DOHH2 (cell line): ENCODE measurements at regions not wholly inside any gene's neighbourhood (a gene's known extent, or its start where the extent isn't known, plus 50 kb on each side); places are given as distances from the start of the nearest gene placed in this dataset.
A peak's percentile ranks its signal among the peaks of the same experiment; 100 is the strongest.

Experiments used
- H3F3A ChIP-seq: fragments of 200-600 bp; sonication (generic), shearing (Covaris generic); 2 replicates; pipeline ENCODE4 v1.6.0; 2016; ENCODE audit warnings: antibody characterized with exemption, mild to moderate bottlenecking; ENCODE audit not compliant: control insufficient read depth, insufficient read depth
- H3K27ac ChIP-seq: fragments of 200-600 bp; sonication (generic); 2 replicates; pipeline ENCODE4 v1.5.1; 2014; ENCODE audit warnings: low read depth, mild to moderate bottlenecking, low read length, moderate library complexity
- H3K27me3 ChIP-seq: fragments of 200-600 bp; sonication (generic); 2 replicates; pipeline ENCODE4 v1.6.1; 2014; ENCODE audit warnings: mild to moderate bottlenecking, low read length, mixed read lengths; ENCODE audit not compliant: control insufficient read depth
- H3K36me3 ChIP-seq: fragments of 200-600 bp; sonication (generic); 2 replicates; pipeline ENCODE4 v1.6.1; 2014; ENCODE audit warnings: mild to moderate bottlenecking, low read length, moderate library complexity, mixed read lengths; ENCODE audit not compliant: control insufficient read depth
- H3K4me1 ChIP-seq: fragments of 200-600 bp; sonication (generic); 2 replicates; pipeline ENCODE4 v1.6.1; 2014; ENCODE audit warnings: mild to moderate bottlenecking, low read length, mixed read lengths; ENCODE audit not compliant: control insufficient read depth
- H3K4me2 ChIP-seq: fragments of 200-600 bp; sonication (generic); 2 replicates; pipeline ENCODE4 v1.6.0; 2014; ENCODE audit warnings: mild to moderate bottlenecking, low read length, moderate library complexity
- H3K4me3 ChIP-seq: fragments of 200-600 bp; sonication (generic); 2 replicates; pipeline ENCODE4 v1.5.1; 2014; ENCODE audit warnings: mild to moderate bottlenecking, low read length, mixed read lengths
- H3K79me2 ChIP-seq: fragments of 200-600 bp; sonication (generic); 2 replicates; pipeline ENCODE4 v1.6.1; 2014; ENCODE audit warnings: mild to moderate bottlenecking, low read length, mixed read lengths; ENCODE audit not compliant: control insufficient read depth
- H3K9me2 ChIP-seq: fragments of 200-600 bp; sonication (generic); replicated peaks from 2 replicates; pipeline ENCODE4 v1.6.1; 2014; ENCODE audit warnings: mild to moderate bottlenecking, low read length, mixed read lengths; ENCODE audit not compliant: control insufficient read depth
- H3K9me3 ChIP-seq: fragments of 200-600 bp; sonication (generic); 2 replicates; pipeline ENCODE4 v1.6.1; 2014; ENCODE audit warnings: antibody characterized with exemption, low read length, mixed read lengths; ENCODE audit not compliant: control insufficient read depth, insufficient read depth
- H4K20me1 ChIP-seq: fragments of 200-600 bp; sonication (generic); 2 replicates; pipeline ENCODE4 v1.6.0; 2014; ENCODE audit warnings: low read depth, mild to moderate bottlenecking, antibody characterized with exemption, low read length, moderate library complexity; ENCODE audit not compliant: control insufficient read depth, insufficient read depth
- CTCF ChIP-seq: fragments of 200-600 bp; sonication (generic); IDR thresholded peaks from one replicate; pipeline ENCODE4 v1.5.1; 2014; ENCODE audit warnings: antibody characterized with exemption, mild to moderate bottlenecking, low read depth, low read length; ENCODE audit not compliant: poor library complexity, severe bottlenecking
- EZH2phosphoT487 ChIP-seq: fragments of 200-600 bp; sonication (generic); IDR thresholded peaks from 2 replicates; pipeline ENCODE4 v1.6.1; 2017; ENCODE audit warnings: borderline replicate concordance, mild to moderate bottlenecking, antibody characterized with exemption, low read length, moderate library complexity, mixed read lengths

GRCh38 chr1:68994096-68994495 lies 497.2 kb upstream of the DEPDC1 start:
- Histone ChIP-seq H3K4me2 (no peak overlapping the region), H3K27me3 (no peaks in the 10 kb centered on the region), H3K36me3 (no peaks in the 10 kb centered on the region), H3K9me2 (no peaks in the 10 kb centered on the region; the same call in 1 of the 2 replicates), H3F3A (no peaks in the 10 kb centered on the region), H3K4me3 (no peak overlapping the region), H3K27ac (no peak overlapping the region), H3K9me3 (no peaks in the 10 kb centered on the region), H4K20me1 (no peaks in the 10 kb centered on the region), H3K4me1 (no peaks in the 10 kb centered on the region), H3K79me2 (no peaks in the 10 kb centered on the region)
- TF ChIP-seq CTCF (no peak), EZH2phosphoT487 (no peak)

GRCh38 chr1:69016468-69016867 lies 519.6 kb upstream of the DEPDC1 start:
- Histone ChIP-seq H3K4me1 (peaks cover 9% of the 10 kb centered on the region), H3K9me3 (0 out of 2 replicates have a peak, but pooled peaks cover 2% of the 10 kb centered on the region), H3K36me3 (no peaks in the 10 kb centered on the region), H3K4me3 (no peak overlapping the region), H4K20me1 (no peaks in the 10 kb centered on the region), H3K9me2 (no peaks in the 10 kb centered on the region), H3K4me2 (no peak overlapping the region), H3K79me2 (no peaks in the 10 kb centered on the region), H3K27ac (no peak overlapping the region), H3K27me3 (no peaks in the 10 kb centered on the region), H3F3A (no peaks in the 10 kb centered on the region)
- TF ChIP-seq CTCF: peak; percentile 26
- TF ChIP-seq EZH2phosphoT487: no peak

- no peak overlapping the region for H3K27ac ChIP-seq
- H3K9me3 ChIP-seq: peaks cover 5% of the 10 kb centered on the region; the same call in 1 of the 2 replicates
- H3K4me2 ChIP-seq: no peak overlapping the region
- H4K20me1 ChIP-seq: no peaks in the 10 kb centered on the region
- H3K4me1 ChIP-seq: no peaks in the 10 kb centered on the region
- TF ChIP-seq EZH2phosphoT487: no peak
- no peak for TF ChIP-seq CTCF
- H3K79me2 ChIP-seq: no peaks in the 10 kb centered on the region
- H3F3A ChIP-seq: no peaks in the 10 kb centered on the region
- no peaks in the 10 kb centered on the region for H3K27me3 ChIP-seq
- no peaks in the 10 kb centered on the region for H3K36me3 ChIP-seq
- no peak overlapping the region for H3K4me3 ChIP-seq
- no peaks in the 10 kb centered on the region for H3K9me2 ChIP-seq
Observed at GRCh38 chr1:69029649-69030048, 532.8 kb upstream of the DEPDC1 start.
